ENCODE measurements at regions not wholly inside any gene's neighbourhood (a gene's known extent, or its start where the extent isn't known, plus 50 kb on each side); places are given as distances from the start of the nearest gene placed in this dataset.

DNA sequence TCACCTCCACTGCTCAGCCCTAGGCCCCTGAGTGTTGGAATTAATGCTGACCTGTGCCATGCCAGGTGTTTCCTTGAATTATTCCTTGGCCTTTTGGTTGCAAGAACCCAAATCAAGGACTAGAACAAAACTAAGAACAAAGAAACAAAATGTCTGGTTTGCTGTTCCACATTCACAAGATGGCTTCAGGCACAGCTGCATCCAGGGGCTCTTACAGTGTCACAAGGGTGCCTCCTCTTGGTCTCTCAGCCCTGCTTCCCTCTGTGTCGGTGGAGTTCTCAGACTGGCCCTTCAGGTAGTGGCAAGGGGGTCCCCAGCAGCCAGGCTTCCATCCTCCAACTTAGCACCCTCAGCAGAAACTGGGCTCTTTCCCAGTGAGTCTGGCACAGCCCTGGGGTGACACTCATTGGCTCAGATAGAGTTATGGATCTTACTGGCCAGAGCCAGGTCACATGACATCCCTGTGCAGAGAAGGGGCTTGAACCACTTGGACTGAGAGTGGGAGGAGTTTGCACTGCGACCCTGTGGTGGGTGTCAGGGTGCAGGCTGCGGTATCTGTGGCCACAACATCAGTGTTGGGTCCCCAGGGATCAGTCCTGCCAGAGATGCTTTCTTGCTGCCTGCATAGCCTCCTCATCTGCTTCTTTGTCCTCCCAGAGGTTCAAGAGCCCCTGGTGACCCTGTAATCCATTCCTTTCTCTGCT lies 427.7 kb upstream of the SULF2 start:
- TF ChIP-seq, protein P1, sequence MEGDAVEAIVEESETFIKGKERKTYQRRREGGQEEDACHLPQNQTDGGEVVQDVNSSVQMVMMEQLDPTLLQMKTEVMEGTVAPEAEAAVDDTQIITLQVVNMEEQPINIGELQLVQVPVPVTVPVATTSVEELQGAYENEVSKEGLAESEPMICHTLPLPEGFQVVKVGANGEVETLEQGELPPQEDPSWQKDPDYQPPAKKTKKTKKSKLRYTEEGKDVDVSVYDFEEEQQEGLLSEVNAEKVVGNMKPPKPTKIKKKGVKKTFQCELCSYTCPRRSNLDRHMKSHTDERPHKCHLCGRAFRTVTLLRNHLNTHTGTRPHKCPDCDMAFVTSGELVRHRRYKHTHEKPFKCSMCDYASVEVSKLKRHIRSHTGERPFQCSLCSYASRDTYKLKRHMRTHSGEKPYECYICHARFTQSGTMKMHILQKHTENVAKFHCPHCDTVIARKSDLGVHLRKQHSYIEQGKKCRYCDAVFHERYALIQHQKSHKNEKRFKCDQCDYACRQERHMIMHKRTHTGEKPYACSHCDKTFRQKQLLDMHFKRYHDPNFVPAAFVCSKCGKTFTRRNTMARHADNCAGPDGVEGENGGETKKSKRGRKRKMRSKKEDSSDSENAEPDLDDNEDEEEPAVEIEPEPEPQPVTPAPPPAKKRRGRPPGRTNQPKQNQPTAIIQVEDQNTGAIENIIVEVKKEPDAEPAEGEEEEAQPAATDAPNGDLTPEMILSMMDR (IDR thresholded peaks at IDR 0.05): no peak
- no peaks in the 10 kb centered on the region for H3K9me3 ChIP-seq
- no peak overlapping the region for H3K4me3 ChIP-seq
- ATAC-seq (no peak), DNase-seq (no peak)
- intact Hi-C loops (cut with DNase I, micrococcal nuclease): no loop called here
- no peaks in the 10 kb centered on the region for H3K36me3 ChIP-seq (ENCODE audit: low read depth)
- no peaks in the 10 kb centered on the region for H3K4me1 ChIP-seq (ENCODE audit: low read depth)

DNA sequence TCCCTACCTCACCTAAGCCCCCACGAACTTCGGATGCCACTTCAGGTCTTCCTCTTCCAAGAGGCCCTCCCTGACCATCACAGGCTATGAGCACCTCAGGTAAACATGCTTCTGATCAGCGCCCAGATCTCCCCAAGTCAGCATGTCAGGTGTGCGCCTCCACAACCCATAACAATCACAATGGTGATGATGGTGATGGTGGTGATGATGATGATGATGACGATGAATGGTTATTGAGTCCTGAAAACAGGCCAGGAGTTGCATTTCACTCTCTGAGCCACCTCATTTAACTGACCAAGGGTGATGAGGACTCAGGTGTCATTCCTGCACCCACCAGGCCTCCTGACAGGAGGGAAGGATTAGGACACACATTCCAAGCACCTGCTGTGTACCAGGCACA lies 426.6 kb upstream of the SULF2 start:
- H3K4me3 ChIP-seq: no peak overlapping the region
- ATAC-seq (no peak), DNase-seq (no peak)
- H3K4me1 ChIP-seq (ENCODE audit: low read depth): no peaks in the 10 kb centered on the region
- intact Hi-C loops (cut with DNase I, micrococcal nuclease): no loop called here
- TF ChIP-seq, protein P1 (IDR thresholded peaks at IDR 0.05): no peak
- H3K36me3 ChIP-seq (ENCODE audit: low read depth): no peaks in the 10 kb centered on the region
- no peaks in the 10 kb centered on the region for H3K9me3 ChIP-seq

DNA sequence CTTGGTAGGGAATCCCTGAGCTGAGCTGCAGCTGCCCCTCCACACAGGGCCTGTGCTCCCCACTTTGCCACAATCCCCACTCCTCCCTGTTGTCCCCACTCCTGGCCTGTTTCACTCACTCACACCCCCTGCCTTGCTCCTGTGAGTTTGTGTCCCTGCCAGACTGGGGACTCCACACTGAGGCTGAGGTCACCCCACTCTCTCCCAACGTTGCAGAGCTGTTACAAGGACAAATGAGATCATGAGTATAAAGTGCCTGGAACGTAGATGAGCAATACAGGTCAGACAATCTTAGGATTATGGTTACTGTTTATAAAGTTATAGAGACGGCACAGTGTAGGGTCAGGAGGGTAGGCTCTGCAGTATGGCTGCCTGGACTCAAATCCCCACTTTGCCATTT lies 426.0 kb upstream of the SULF2 start:
- intact Hi-C loops (cut with DNase I, micrococcal nuclease): no loop called here
- H3K36me3 ChIP-seq (ENCODE audit: low read depth): no peaks in the 10 kb centered on the region
- H3K4me1 ChIP-seq (ENCODE audit: low read depth): no peaks in the 10 kb centered on the region
- no peaks in the 10 kb centered on the region for H3K9me3 ChIP-seq
- no peak overlapping the region for H3K4me3 ChIP-seq
- TF ChIP-seq, protein P1 (IDR thresholded peaks at IDR 0.05): no peak
- DNase-seq: no peak
- ATAC-seq: no peak

DNA sequence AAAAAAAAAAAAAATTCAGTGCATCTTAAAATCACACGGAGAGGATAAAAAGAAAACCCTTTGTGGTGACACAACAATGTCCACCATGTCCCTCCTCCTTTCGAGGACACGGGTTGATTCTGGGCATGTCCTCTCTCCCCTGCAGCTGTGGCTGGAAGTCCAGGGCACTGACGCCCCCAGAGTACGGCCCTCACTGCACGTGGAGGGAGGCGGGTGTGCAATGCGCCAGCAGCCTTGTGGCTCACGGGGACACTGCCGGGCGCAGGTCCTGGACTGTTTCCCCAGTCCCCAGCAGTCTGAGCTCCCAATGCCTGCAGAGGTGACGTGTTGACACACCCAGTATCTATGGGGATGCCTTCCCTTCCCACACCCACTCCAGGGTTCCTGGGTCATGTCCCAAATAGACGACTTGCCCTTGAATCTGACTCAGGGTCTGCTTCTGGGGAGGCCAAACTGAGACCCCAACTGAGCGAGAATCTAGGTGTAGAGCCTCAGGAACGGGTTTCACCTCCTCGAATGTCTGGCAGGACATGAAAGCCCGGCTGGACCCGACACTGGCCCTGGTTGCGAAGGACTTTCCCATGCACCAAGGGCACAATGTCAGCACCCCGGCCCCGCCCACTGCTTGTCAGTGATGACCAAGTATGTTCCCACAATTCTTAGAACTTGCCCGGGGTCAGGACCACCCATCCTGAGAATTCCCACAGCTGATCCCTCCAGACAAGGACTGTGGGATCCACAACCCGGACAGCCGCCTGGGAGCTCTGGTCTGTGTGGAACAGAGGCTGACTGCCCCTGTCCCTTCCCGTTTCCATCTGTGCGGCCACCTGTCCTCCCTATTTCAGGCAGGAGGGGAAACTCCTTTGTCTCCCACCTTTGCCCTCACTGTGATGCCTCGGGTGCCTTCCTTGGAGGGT lies 425.1 kb upstream of the SULF2 start:
- H3K36me3 ChIP-seq (ENCODE audit: low read depth): no peaks in the 10 kb centered on the region
- ATAC-seq: no peak
- no peaks in the 10 kb centered on the region for H3K4me1 ChIP-seq (ENCODE audit: low read depth)
- H3K9me3 ChIP-seq: no peaks in the 10 kb centered on the region
- TF ChIP-seq, protein P1 (IDR thresholded peaks at IDR 0.05): no peak
- intact Hi-C loops (cut with DNase I, micrococcal nuclease): no loop called here
- no peak overlapping the region for H3K4me3 ChIP-seq
- DNase-seq: no peak

DNA sequence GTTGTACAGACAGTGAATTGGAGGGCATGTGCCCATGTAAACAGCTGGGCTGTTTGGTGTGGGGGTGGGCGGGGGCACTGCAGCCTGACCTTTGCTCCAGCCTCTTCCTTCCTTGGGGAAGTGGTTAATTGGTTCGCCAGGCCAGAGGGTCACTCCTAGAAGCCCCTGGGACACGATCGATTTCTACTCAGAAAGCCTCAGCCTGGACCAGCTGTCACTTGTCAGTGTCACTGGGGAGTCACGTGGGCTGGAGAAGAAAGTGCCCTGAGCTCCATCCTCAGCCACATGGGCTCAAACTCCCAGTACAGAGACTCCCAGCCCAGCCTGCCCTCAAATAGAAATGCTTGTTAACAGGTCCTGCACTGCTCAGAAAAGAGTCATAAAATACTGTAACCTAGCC lies 423.8 kb upstream of the SULF2 start:
- no peak overlapping the region for H3K4me3 ChIP-seq
- H3K4me1 ChIP-seq (ENCODE audit: low read depth): no peaks in the 10 kb centered on the region
- ATAC-seq (no peak), DNase-seq (no peak)
- intact Hi-C loops (cut with DNase I, micrococcal nuclease): no loop called here
- no peaks in the 10 kb centered on the region for H3K9me3 ChIP-seq
- TF ChIP-seq, protein P1 (IDR thresholded peaks at IDR 0.05): no peak
- H3K36me3 ChIP-seq (ENCODE audit: low read depth): no peaks in the 10 kb centered on the region
